Karpas-422 (cell line): ENCODE measurements at regions not wholly inside any gene's neighbourhood (a gene's known extent, or its start where the extent isn't known, plus 50 kb on each side); places are given as distances from the start of the nearest gene placed in this dataset.
"Not testable (repeated sequence)": the region's sequence is repeated elsewhere in the genome, so short reads cannot be mapped to it uniquely, and the experiment has no call there.

Experiments
- DNase-seq: peaks from one replicate; pipeline ENCODE4 v3.0.0-alpha.2; 2015
- H2AFZ ChIP-seq: fragments of 200-600 bp; sonication (generic); 2 replicates; pipeline ENCODE4 v1.6.1; 2014; ENCODE audit warnings: antibody characterized with exemption, low read length, mixed read lengths
- H3K27ac ChIP-seq: fragments of 200-600 bp; sonication (generic); 2 replicates; pipeline ENCODE4 v1.5.1; 2014; ENCODE audit warnings: mild to moderate bottlenecking, low read length, moderate library complexity
- H3K27me3 ChIP-seq: fragments of 200-600 bp; sonication (generic); 2 replicates; pipeline ENCODE4 v1.6.1; 2014; ENCODE audit warnings: low read length, mixed read lengths
- H3K36me3 ChIP-seq: fragments of 200-600 bp; sonication (generic); 2 replicates; pipeline ENCODE4 v1.6.1; 2014; ENCODE audit warnings: low read length, mixed read lengths; ENCODE audit not compliant: insufficient read depth
- H3K4me1 ChIP-seq: fragments of 200-600 bp; sonication (generic); 2 replicates; pipeline ENCODE4 v1.6.1; 2014; ENCODE audit warnings: mild to moderate bottlenecking, low read length, mixed read lengths
- H3K4me2 ChIP-seq: fragments of 200-600 bp; sonication (generic); 2 replicates; pipeline ENCODE4 v1.6.1; 2014; ENCODE audit warnings: low read length, low read depth, mild to moderate bottlenecking; ENCODE audit not compliant: poor library complexity, severe bottlenecking
- H3K4me3 ChIP-seq: fragments of 200-600 bp; sonication (generic); 2 replicates; pipeline ENCODE4 v1.5.1; 2014; ENCODE audit warnings: mild to moderate bottlenecking, antibody characterized with exemption, low read length, mixed read lengths
- H3K79me2 ChIP-seq: fragments of 200-600 bp; sonication (generic); 2 replicates; pipeline ENCODE4 v1.6.1; 2014; ENCODE audit warnings: mild to moderate bottlenecking, low read length, mixed read lengths
- H3K9ac ChIP-seq: fragments of 200-600 bp; sonication (generic); 2 replicates; pipeline ENCODE4 v1.6.0; 2014; ENCODE audit warnings: low read length
- H3K9me2 ChIP-seq: fragments of 200-600 bp; sonication (generic), shearing (Covaris generic); replicated peaks from 2 replicates; pipeline ENCODE4 v1.6.0; 2014; ENCODE audit warnings: mild to moderate bottlenecking, low read length, moderate library complexity; ENCODE audit not compliant: insufficient read depth
- H3K9me3 ChIP-seq: fragments of 300-700, 200-600 bp; sonication (generic); 2 replicates; pipeline ENCODE4 v1.6.1; 2014; ENCODE audit warnings: low read length, mixed read lengths
- H4K20me1 ChIP-seq: fragments of 200-600 bp; sonication (generic); 2 replicates; pipeline ENCODE4 v1.6.1; 2014; ENCODE audit warnings: mild to moderate bottlenecking, antibody characterized with exemption, low read length, low read depth; ENCODE audit not compliant: insufficient read depth

- Histone ChIP-seq H2AFZ (no peak overlapping the region), H3K9me3 (no peaks in the 10 kb centered on the region), H3K4me2 (no peak overlapping the region), H3K4me3 (no peak overlapping the region), H3K9ac (no peak overlapping the region), H3K27ac (no peak overlapping the region), H3K9me2 (no peaks in the 10 kb centered on the region), H3K27me3 (no peaks in the 10 kb centered on the region; the same call in 1 of the 2 replicates), H3K79me2 (no peaks in the 10 kb centered on the region), H3K36me3 (no peaks in the 10 kb centered on the region), H4K20me1 (no peaks in the 10 kb centered on the region), H3K4me1 (no peaks in the 10 kb centered on the region)
- no peak for DNase-seq
Observed at GRCh38 chr5:38789777-38790176, 56.0 kb upstream of the OSMR start.

DNA sequence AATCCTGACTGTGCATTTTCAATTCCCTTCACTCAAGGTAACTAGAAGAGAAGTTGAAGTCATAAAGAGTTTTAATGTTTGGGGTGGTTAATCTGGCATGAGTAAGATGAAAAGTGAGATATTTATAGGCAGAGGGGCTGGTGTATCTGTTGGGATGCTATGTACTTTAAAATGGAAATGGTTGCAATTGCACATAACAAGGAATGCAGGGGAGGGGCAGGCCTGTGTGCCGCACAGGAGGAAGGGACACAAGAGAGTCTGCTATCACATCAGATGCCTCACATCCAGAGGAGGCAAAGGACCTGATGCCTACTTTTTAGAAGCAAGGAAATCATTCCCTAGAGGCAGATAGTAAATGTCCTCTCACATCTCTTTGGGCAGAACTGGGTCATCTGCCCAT lies 55.5 kb upstream of the OSMR start:
- H3K4me1 ChIP-seq: no peaks in the 10 kb centered on the region
- H3K4me3 ChIP-seq: no peak overlapping the region
- DNase-seq: no peak
- H3K4me2 ChIP-seq: no peak overlapping the region
- H3K27me3 ChIP-seq: no peaks in the 10 kb centered on the region; the same call in 1 of the 2 replicates
- H3K9ac ChIP-seq: no peak overlapping the region
- no peaks in the 10 kb centered on the region for H4K20me1 ChIP-seq
- no peaks in the 10 kb centered on the region for H3K9me3 ChIP-seq
- no peak overlapping the region for H2AFZ ChIP-seq
- no peaks in the 10 kb centered on the region for H3K9me2 ChIP-seq
- H3K79me2 ChIP-seq: no peaks in the 10 kb centered on the region
- no peak overlapping the region for H3K27ac ChIP-seq
- no peaks in the 10 kb centered on the region for H3K36me3 ChIP-seq

DNA sequence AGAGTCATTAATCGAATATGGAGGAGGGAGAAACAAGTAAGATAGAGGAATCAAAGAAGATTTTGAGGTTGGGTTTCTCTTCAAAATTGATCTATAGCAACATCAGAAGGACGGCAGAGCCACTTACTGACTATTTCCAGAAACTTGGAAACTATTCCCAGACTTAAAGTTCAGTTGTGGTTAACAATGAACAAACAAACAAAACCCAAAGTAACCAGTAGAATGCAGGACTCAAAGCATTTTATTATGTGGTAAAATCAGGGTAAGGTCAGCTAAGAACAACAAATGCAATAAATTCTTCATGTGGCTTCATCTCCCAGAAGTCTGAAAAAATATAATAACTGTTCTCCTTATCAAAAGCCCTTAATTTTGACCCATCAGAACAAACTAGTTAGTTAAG lies 54.9 kb upstream of the OSMR start:
- Histone ChIP-seq H4K20me1 (no peaks in the 10 kb centered on the region), H3K4me2 (no peak overlapping the region), H3K9ac (no peak overlapping the region), H3K27me3 (no peaks in the 10 kb centered on the region; the same call in 1 of the 2 replicates), H3K9me2 (no peaks in the 10 kb centered on the region), H3K4me3 (no peak overlapping the region), H3K4me1 (no peaks in the 10 kb centered on the region), H3K27ac (no peak overlapping the region), H2AFZ (no peak overlapping the region), H3K9me3 (no peaks in the 10 kb centered on the region), H3K79me2 (no peaks in the 10 kb centered on the region), H3K36me3 (no peaks in the 10 kb centered on the region)
- DNase-seq: no peak

- no peak overlapping the region for H3K4me3 ChIP-seq
- no peak overlapping the region for H3K9ac ChIP-seq
- H3K9me3 ChIP-seq: no peaks in the 10 kb centered on the region
- H3K27ac ChIP-seq: no peak overlapping the region
- no peaks in the 10 kb centered on the region for H3K36me3 ChIP-seq
- H2AFZ ChIP-seq: no peak overlapping the region
- H3K27me3 ChIP-seq: no peaks in the 10 kb centered on the region; the same call in 1 of the 2 replicates
- no peak overlapping the region for H3K4me2 ChIP-seq
- no peaks in the 10 kb centered on the region for H4K20me1 ChIP-seq
- H3K79me2 ChIP-seq: no peaks in the 10 kb centered on the region
- H3K9me2 ChIP-seq: no peaks in the 10 kb centered on the region
- no peak for DNase-seq
- H3K4me1 ChIP-seq: no peaks in the 10 kb centered on the region
Observed at GRCh38 chr5:38793099-38793498, 52.7 kb upstream of the OSMR start.

- H3K4me3 ChIP-seq, H3K4me2 ChIP-seq, H3K9me3 ChIP-seq, H3K4me1 ChIP-seq, H3K9me2 ChIP-seq, H3K79me2 ChIP-seq, H3K9ac ChIP-seq, H3K27ac ChIP-seq, H2AFZ ChIP-seq, H4K20me1 ChIP-seq, DNase-seq, H3K27me3 ChIP-seq, H3K36me3 ChIP-seq: not testable (repeated sequence)
Observed at GRCh38 chr5:38794037-38794436, 51.8 kb upstream of the OSMR start.

GRCh38 chr5:38794986-38795385 lies 50.8 kb upstream of the OSMR start:
- Histone ChIP-seq H3K27me3 (no peaks in the 10 kb centered on the region), H3K9me3 (no peaks in the 10 kb centered on the region), H3K79me2 (no peaks in the 10 kb centered on the region), H3K4me1 (no peaks in the 10 kb centered on the region), H3K27ac (no peak overlapping the region), H3K36me3 (no peaks in the 10 kb centered on the region), H4K20me1 (no peaks in the 10 kb centered on the region), H3K9me2 (no peaks in the 10 kb centered on the region), H2AFZ (no peak overlapping the region), H3K4me2 (no peak overlapping the region), H3K4me3 (no peak overlapping the region), H3K9ac (no peak overlapping the region)
- no peak for DNase-seq

DNA sequence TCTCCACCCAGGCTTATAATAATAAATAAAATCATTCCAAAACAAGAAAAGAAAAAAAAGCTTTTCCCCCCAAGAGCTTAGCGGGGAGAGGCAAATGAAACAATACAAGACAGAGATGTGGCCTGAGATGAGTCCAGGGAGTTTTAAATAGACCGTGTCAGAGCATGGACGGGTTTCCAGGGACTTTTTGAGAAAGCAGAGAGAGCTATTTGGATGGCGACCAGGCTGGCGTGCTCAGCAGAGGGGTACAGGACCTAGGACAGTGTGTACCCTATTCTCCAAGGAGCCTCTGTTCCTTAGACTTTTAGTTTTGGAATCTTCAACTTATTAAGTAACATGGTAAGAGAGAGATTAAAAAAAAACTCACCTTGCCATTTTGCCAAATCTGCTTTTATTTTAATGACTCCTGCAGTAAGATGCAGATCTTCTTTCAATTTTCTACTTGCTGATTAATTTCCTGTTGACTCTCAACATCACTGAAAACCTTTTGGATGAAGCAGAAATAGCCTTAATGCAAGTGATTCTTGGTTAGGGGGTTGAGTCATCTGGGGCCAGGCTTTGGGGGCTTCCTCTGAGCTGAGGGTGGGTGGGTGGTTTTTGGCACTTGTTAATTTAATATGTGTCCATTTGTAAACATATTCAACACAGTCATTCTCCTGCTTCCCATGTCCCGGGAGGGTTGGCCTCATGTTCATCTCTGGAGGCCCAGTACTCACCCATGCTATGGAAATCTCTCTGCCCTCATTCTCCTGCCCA lies 49.6 kb upstream of the OSMR start:
- Histone ChIP-seq H3K36me3 (no peaks in the 10 kb centered on the region), H3K9ac (no peak overlapping the region), H3K27me3 (no peaks in the 10 kb centered on the region), H3K9me2 (no peaks in the 10 kb centered on the region), H3K9me3 (no peaks in the 10 kb centered on the region), H2AFZ (no peak overlapping the region), H3K79me2 (no peaks in the 10 kb centered on the region), H3K4me3 (no peak overlapping the region), H3K27ac (no peak overlapping the region), H3K4me1 (no peaks in the 10 kb centered on the region), H4K20me1 (no peaks in the 10 kb centered on the region), H3K4me2 (no peak overlapping the region)
- DNase-seq: no peak
